ENCODE measurements at regions not wholly inside any gene's neighbourhood (a gene's known extent, or its start where the extent isn't known, plus 50 kb on each side); places are given as distances from the start of the nearest gene placed in this dataset.

- no peak for TF ChIP-seq CTCF (IDR thresholded peaks at IDR 0.05; ENCODE audit: control insufficient read depth, insufficient read depth, low read depth, low read length, missing control alignments)
- peak; percentile 5 for DNase-seq (ENCODE audit: low read depth)
- H3K4me3 ChIP-seq (ENCODE audit: control insufficient read depth, low read depth, low read length): no peak overlapping the region
Measured at GRCh38 chr4:92234393-92235176, 69.2 kb upstream of the GRID2 start.

- DNase-seq (ENCODE audit: low read depth): no peak
- no peak overlapping the region for H3K4me3 ChIP-seq (ENCODE audit: control insufficient read depth, low read depth, low read length)
- no peak for TF ChIP-seq CTCF (IDR thresholded peaks at IDR 0.05; ENCODE audit: control insufficient read depth, insufficient read depth, low read depth, low read length, missing control alignments)
Measured at GRCh38 chr4:92235731-92236130, 68.0 kb upstream of the GRID2 start.

- no peak overlapping the region for H3K4me3 ChIP-seq (ENCODE audit: control insufficient read depth, low read depth, low read length)
- no peak for DNase-seq (ENCODE audit: low read depth)
- no peak for TF ChIP-seq CTCF (IDR thresholded peaks at IDR 0.05; ENCODE audit: control insufficient read depth, insufficient read depth, low read depth, low read length, missing control alignments)
Measured at GRCh38 chr4:92236877-92237276, 66.9 kb upstream of the GRID2 start.

- no peak overlapping the region for H3K4me3 ChIP-seq (ENCODE audit: control insufficient read depth, low read depth, low read length)
- no peak for TF ChIP-seq CTCF (IDR thresholded peaks at IDR 0.05; ENCODE audit: control insufficient read depth, insufficient read depth, low read depth, low read length, missing control alignments)
- DNase-seq (ENCODE audit: low read depth): no peak
Measured at GRCh38 chr4:92237559-92237958, 66.2 kb upstream of the GRID2 start.

GRCh38 chr4:92241094-92241493 is 62.7 kb upstream of the GRID2 start:
- DNase-seq (ENCODE audit: low read depth): no peak
- no peak overlapping the region for H3K4me3 ChIP-seq (ENCODE audit: control insufficient read depth, low read depth, low read length)
- no peak for TF ChIP-seq CTCF (IDR thresholded peaks at IDR 0.05; ENCODE audit: control insufficient read depth, insufficient read depth, low read depth, low read length, missing control alignments)

- H3K4me3 ChIP-seq (ENCODE audit: control insufficient read depth, low read depth, low read length): no peak overlapping the region
- TF ChIP-seq CTCF (IDR thresholded peaks at IDR 0.05; ENCODE audit: control insufficient read depth, insufficient read depth, low read depth, low read length, missing control alignments): no peak
- no peak for DNase-seq (ENCODE audit: low read depth)
Measured at GRCh38 chr4:92246384-92246783, 57.4 kb upstream of the GRID2 start.
